ENCODE measurements at regions not wholly inside any gene's neighbourhood (a gene's known extent, or its start where the extent isn't known, plus 50 kb on each side); places are given as distances from the start of the nearest gene placed in this dataset.

GRCh38 chr6:150723345-150723658 lies 123.6 kb downstream of the PLEKHG1 start:
- no peak for TF ChIP-seq CTCF (IDR thresholded peaks at IDR 0.05)
- TF ChIP-seq POLR2A (IDR thresholded peaks at IDR 0.05; ENCODE audit: low read depth), result no peak
- no peak for TF ChIP-seq POLR2AphosphoS5 (IDR thresholded peaks at IDR 0.05)
- no peak for TF ChIP-seq EP300 (IDR thresholded peaks at IDR 0.05)
